GM21786 (cell line): ENCODE measurements at regions not wholly inside any gene's neighbourhood (a gene's known extent, or its start where the extent isn't known, plus 50 kb on each side); places are given as distances from the start of the nearest gene placed in this dataset.
"Not testable (repeated sequence)": the region's sequence is repeated elsewhere in the genome, so short reads cannot be mapped to it uniquely, and the experiment has no call there.

Experiments used
- ATAC-seq: cut with Tn5 transposase; IDR thresholded peaks from one replicate; pipeline ENCODE4 v1.9.1; 2021; ENCODE audit not compliant: unreplicated experiment

GRCh38 chr4:56149591-56149990, 200.8 kb downstream of the CEP135 start:
- ATAC-seq = no peak

GRCh38 chr4:56148428-56148827, 199.7 kb downstream of the CEP135 start:
- ATAC-seq = no peak

DNA sequence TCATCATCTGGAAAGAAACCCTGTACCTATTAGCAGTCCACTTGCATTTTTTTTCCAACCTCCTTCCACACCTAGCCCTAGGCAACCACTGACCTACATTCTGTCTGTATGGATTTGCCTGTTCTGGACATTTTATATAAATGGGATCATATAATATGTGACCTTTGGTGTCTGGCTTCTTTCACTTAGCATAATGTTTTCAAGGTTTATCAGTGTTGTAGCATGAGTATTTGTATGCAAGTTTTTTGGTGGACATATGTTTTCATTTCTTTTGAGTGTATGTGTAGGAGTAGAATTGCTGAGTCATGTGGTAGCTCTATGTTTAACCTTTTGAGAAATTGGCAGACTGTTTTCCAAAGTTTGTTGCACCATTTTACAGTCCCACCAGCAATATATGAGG, 198.6 kb downstream of the CEP135 start:
- ATAC-seq = no peak

DNA sequence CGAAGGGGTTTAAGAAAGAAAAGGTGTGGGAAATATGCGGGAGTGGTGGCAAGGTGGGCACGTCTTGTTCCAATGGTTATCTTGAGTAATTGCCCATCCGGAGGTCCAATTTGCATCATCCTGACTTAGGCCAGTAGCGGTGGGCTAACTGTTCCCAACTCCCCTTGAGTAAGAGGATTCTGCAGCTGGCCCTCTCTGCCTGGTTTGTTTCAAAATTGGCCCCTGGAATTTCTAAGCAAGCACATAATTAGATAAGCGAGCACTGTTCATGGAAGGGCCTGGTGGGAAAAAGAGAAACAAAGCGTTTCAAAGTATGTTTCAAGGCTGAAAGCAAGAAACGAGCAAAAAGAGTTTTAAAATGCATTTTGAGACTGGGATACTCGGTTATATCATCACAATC, 198.2 kb downstream of the CEP135 start:
- no peak for ATAC-seq

DNA sequence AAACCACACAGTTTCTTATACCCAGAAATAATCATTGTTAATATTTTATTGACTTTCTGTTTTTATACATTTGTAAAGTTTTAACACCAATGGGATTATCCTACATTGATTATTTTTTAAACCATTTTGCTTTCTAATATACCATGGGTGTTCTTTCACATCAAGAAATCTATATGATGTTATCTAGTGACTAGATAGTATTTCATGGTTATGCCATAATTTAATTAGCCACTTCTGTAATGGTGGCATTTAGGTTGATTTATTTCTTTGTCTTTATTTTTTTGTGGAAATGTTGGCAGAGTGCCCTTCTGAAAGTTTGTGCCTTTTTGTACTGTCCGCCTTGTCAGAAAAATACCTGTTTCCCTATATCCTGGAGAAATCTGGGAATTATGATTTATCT, 193.3 kb downstream of the CEP135 start:
- no peak for ATAC-seq

DNA sequence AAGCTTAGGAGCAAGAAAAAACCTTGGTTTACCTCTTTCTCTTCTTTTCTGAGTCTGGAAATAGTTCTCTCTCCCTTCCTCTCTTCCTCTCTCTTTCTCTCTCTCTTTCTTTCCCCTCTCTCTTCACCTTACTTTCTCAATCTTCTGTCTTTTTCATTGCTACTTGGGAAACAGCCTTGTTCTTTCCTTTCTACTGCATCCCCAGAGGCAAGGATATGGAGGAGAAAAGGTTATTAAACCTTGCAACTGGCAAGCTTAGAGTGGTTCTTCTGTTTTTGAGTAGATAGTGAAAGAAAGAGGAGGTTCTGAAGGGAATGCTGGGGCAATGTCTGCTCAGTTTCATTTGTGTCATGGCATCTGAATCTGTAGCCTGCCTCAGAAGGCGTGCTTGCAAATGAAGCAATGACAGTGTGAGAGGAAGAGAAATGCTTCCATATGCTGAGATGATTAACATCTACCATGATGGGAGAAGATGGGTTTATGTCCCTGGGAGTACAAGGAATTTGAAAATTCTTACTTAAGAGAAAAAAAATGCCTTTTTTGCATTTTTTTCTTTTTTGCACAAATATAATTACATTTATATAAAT, 190.6 kb downstream of the CEP135 start:
- ATAC-seq = no peak

DNA sequence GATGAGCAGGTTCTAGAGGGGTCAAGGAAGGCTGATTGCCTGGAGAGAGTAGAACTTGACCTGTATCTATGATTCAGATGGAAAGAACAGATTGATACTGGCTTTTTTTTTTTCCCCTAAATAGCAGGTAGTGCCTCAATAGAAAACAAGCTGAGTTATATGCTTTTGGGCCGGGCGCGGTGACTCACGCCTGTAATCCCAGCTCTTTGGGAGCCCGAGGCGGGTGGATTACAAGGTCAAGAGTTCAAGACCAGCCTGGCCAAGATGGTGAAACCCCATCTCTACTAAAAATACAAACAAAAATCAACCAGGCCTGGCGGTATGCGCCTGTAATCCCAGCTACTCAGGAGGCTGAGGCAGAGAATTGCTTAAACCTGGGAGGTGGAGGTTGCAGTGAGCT, 186.1 kb downstream of the CEP135 start:
- ATAC-seq = not testable (repeated sequence)

- no peak for ATAC-seq
These were observed 185.5 kb downstream of the CEP135 start for GRCh38 chr4:56134266-56134665.

- no peak for ATAC-seq
These were observed 184.1 kb downstream of the CEP135 start for GRCh38 chr4:56132835-56133234.

DNA sequence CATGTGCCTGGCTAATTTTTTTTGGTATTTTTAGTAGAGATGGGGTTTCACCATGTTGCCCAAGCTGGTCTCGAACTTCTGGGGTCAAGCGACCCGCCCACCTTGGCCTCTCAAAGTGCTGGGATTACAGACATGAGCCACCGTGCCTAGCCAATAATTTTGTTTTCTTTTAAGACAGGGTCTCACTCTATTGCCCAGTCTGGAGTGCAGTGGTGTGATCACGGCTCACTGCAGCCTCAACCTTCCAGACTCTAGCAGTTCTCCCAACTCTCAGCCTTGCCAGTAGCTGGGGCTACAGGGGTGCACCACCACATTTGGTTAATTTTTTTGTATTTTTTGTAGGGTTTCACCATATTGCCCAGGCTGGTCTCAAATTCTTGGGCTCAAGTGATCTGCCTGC, 183.4 kb downstream of the CEP135 start:
- ATAC-seq = not testable (repeated sequence)

GRCh38 chr4:56130606-56131155, 181.9 kb downstream of the CEP135 start:
- ATAC-seq = no peak

DNA sequence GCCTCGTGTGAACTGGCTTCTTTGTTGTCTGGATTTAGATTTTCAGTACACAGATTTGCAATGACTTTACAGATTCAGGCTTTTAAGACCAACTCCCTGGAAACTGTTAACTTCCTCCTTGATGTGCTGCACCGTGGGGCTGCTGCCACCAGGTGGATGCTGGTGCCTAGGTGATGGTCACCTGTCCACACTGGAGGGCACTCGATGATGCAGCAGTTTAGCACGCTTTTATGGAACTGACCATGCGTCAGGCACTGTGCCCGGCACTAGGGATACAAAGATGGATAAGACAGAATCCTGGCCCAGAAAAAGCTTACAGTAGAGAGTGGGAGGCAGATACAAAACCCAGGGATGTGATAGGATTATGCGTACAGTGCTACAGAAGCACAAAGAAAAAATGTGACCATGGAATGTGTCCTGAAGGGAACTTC, 180.7 kb downstream of the CEP135 start:
- ATAC-seq = peak; percentile 78

GRCh38 chr4:56128213-56128612, 179.5 kb downstream of the CEP135 start:
- ATAC-seq = no peak

DNA sequence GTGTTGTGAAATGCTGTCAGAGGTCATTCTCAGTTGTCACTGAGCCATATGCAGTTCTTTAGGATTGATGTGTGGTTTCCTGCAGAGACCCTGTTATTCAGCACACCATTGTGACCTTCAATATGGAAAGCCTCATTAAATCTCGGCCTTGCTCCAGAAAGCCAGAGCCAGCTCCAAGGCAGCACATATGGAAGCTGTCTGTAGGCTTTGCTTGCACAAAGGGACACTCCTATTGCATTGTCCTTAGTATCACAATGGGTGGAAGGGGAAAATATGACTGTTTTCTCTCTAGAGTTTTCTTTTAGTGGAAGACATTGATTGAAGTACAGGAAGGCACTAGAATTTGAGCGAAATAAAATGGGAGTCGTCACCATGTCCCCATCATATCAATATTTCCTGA, 179.0 kb downstream of the CEP135 start:
- no peak for ATAC-seq

DNA sequence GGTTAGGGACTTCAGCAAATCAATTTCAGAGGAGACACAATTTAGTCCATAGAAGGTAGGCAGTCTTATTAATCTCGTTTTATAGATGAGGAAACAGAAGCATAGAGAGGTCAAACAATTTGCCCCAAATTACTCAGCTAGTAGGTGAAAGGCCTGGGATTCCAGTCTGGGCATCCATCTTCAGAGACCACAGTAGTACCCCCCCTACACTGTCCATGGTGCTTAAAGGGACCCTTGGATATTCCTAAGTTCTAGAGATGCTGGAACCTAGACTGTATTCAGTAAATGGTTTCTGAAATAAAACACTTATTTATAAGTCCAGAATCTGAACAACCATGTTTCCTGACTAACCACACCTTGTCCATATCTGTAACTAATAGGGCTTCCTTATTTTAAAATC, 174.8 kb downstream of the CEP135 start:
- no peak for ATAC-seq

DNA sequence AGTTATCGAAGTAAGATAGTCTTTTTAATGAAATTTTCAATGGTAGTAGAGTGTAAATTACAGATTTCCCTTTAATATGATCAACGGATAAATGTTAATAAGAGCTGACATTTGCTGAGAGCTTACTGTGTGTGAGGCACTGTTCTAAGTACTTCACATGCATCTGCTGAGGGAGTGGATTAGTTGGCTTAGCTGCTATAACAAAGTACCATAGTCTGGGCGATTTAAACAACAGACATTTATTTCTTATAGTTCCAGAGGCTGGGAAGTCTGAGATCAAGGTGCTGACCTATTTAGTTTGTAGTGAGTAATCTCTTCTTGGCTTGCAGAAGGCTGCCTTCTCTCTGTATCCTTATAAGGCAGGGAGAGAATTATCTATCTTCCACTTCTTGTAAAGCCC, 174.3 kb downstream of the CEP135 start:
- no peak for ATAC-seq

DNA sequence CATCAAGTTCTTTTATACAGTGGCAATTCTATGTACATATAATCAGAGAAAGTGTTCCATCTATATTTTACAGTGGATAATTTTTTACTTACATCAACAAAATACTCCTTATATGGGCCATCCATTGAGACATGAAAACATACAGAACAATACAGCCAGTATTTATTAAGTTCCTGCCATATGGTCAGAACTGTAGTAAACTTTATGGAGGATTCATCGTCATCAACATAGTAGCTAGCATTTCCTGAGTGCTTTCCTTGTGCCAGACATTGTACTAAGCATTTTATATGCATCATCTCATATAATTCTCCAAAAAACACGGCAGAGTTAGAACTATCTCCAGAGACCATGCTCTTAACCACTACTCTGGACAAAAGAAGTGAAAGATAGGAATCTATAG, 170.1 kb downstream of the CEP135 start:
- ATAC-seq = no peak

GRCh38 chr4:56118055-56118454, 169.3 kb downstream of the CEP135 start:
- ATAC-seq = no peak

DNA sequence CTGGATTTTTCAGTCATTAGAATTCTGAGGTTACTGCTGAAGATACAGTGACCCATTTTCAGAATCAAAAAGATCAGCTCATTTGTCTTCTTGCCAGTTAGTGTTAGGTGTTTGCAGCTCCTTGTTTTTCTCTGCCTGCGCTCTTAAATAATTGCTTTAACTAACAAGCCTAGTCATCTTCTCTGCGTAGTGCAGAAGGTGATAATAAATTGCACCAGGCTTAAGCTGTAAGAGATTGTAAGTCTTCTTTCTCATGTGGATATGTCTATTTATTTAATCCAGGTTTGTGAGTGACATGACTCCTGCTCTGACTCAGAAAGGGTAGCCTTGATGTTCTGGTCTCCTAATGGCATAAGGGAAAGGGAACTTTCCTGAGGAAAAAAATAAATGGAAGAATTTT, 167.2 kb downstream of the CEP135 start:
- ATAC-seq = no peak

GRCh38 chr4:56112377-56112776, 163.6 kb downstream of the CEP135 start:
- no peak for ATAC-seq

DNA sequence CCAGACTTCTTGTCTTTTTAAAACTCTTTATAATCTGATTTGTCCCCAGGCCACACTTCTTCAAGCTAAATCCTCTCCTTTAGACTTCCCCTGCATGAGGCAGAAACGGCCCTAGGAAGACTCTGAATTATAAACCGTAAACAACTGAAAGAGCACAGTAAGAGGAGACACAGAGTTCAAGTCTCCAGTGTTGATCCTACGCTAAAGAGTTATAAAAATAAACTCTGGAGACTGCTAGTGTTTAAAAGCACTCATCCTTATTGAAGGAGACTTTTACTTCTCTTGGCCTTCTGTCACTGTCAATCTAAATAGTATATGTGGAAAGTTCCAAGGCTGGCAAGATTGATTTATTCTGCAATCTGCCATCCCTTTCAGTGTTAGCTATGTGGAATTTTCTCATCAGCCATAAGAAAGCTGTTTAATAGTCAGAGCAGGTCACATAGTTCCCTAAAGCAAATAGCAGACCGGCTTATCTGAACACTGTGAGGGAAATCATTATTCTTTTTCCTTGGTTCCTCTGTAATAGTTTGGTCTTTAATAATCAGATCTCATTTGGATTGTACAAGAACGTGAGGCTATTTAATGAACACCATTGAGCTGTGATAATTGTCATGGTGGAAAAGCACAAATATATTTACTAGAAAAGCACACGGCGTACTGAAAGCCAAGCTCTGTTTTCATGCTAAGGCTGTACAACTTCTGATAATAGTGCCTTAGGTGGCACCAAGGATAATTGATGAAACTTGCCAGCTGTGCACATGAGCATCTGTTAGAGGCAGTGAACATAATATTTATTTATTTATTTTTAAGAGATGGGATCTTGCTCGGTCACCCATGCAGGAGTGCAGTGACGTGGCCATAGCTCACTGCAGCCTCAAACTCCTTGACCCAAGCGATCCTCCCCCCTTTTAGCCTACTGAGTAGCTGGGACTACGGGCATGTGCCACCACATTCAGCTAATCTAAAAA, 157.7 kb downstream of the CEP135 start:
- ATAC-seq = no peak

DNA sequence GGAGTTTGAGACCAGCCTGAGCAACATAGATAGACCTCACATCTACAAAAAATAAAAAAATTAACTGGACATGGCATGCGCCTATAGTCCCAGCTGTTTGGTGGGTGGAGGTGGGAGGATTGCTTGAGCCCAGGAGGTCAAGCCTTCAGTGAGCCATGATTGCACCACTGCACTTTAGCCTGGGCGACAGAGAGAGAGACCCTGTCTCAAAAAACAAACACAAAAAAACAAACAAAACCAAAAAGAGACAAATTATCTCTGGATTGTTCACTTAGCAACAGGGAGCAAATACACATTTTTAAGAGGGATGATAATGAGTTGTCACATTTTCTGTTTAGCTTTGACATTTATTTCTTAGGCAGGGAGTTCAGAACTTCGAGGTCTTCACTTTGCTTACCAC, 155.4 kb downstream of the CEP135 start:
- no peak for ATAC-seq
